ENCODE measurements at regions not wholly inside any gene's neighbourhood (a gene's known extent, or its start where the extent isn't known, plus 50 kb on each side); places are given as distances from the start of the nearest gene placed in this dataset.

GRCh38 chr3:13145131-13145825, 72.0 kb upstream of the IQSEC1 start:
- H3K27ac ChIP-seq: no peak overlapping the region

DNA sequence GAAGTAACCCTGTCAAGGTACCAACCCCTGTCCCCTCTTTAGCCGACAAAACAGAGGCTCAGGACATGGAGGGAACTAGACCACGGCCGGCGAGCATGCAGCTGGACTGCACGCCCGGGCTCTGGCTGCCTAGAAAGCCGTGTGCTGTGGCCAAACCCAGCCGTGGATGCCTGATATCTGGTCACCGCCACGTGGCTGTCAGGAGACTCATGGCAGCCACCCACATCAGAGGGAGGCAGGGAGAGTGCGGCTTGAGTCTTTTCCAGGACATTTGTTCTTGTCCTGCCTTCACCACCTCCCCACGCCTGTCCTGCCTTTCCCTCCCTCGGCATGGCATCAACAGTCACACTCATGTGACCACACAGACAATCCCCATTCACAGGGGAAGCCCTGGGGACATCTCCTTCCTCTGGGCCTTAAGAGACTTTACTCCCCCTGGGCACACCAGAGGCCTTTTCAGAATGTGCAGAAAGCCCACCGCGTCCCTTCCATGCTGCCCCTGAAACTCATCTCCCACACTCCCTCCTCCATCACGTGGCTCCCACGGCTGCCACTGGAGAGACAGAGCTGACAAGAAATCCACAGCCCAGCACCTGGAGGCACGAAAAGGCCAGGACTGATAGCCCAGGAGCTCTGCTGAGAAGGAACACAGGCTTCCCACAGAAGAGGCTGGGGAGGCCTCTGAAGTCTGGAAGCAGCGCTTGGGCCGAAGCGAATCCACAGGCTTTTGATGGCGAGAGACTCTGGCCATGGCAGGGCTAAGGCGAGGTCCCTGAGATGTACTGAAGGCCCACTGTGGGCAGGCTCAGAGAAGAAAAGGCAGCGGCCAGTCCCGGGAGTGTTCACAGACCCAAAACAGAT, 71.2 kb upstream of the IQSEC1 start:
- peaks cover 0 to 1% (median 0%) of the 10 kb centered on the region in 12 donors for H3K4me1 ChIP-seq
- no peaks in the 10 kb centered on the region for H3K36me3 ChIP-seq
- intact Hi-C loops (cut with DNase I): no loop called here
- no peaks in the 10 kb centered on the region for H3K27me3 ChIP-seq
- H3K4me3 ChIP-seq: no peak overlapping the region
- 79 to 85% (median 82%) methylated on average over 23 to 25 of the region's 25 CpGs for WGBS, 4 donors
- H3K9me3 ChIP-seq: peaks cover 0 to 4% (median 0%) of the 10 kb centered on the region in 12 donors
- no peak for ATAC-seq
- H3K27ac ChIP-seq: no peak overlapping the region
- TF ChIP-seq, protein P1, sequence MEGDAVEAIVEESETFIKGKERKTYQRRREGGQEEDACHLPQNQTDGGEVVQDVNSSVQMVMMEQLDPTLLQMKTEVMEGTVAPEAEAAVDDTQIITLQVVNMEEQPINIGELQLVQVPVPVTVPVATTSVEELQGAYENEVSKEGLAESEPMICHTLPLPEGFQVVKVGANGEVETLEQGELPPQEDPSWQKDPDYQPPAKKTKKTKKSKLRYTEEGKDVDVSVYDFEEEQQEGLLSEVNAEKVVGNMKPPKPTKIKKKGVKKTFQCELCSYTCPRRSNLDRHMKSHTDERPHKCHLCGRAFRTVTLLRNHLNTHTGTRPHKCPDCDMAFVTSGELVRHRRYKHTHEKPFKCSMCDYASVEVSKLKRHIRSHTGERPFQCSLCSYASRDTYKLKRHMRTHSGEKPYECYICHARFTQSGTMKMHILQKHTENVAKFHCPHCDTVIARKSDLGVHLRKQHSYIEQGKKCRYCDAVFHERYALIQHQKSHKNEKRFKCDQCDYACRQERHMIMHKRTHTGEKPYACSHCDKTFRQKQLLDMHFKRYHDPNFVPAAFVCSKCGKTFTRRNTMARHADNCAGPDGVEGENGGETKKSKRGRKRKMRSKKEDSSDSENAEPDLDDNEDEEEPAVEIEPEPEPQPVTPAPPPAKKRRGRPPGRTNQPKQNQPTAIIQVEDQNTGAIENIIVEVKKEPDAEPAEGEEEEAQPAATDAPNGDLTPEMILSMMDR (IDR thresholded peaks at IDR 0.05): no peak
- no peak for TF ChIP-seq POLR2A (IDR thresholded peaks at IDR 0.05)
- no peak for DNase-seq

More at GRCh38 chr3:13145131-13145825, 72.0 kb upstream of the IQSEC1 start:
- Histone ChIP-seq H3K27me3 (no peaks in the 10 kb centered on the region), H3K4me1 (peaks cover 0 to 7% (median 0%) of the 10 kb centered on the region in 12 donors), H3K9me3 (peaks cover 0 to 4% (median 0%) of the 10 kb centered on the region in 12 donors), H3K4me3 (no peak overlapping the region), H3K36me3 (no peaks in the 10 kb centered on the region)
- intact Hi-C loops (cut with DNase I): no loop called here
- TF ChIP-seq, protein P1 (IDR thresholded peaks at IDR 0.05): no peak
- no peak for TF ChIP-seq POLR2A (IDR thresholded peaks at IDR 0.05)
- WGBS, 4 donors: 67 to 73% (median 70%) methylated on average over 13 to 14 of the region's 14 CpGs
- DNase-seq (peak in 1 of 5 donors; percentile 38), ATAC-seq (no peak)

GRCh38 chr3:13143381-13144004, 70.3 kb upstream of the IQSEC1 start:
- TF ChIP-seq, protein P1 (IDR thresholded peaks at IDR 0.05): no peak
- no peak for TF ChIP-seq POLR2A (IDR thresholded peaks at IDR 0.05)
- Histone ChIP-seq H3K27ac (no peak overlapping the region), H3K27me3 (no peaks in the 10 kb centered on the region), H3K36me3 (no peaks in the 10 kb centered on the region), H3K4me3 (no peak overlapping the region), H3K9me3 (peaks cover 0 to 4% (median 0%) of the 10 kb centered on the region in 12 donors), H3K4me1 (no peaks in the 10 kb centered on the region)
- intact Hi-C loops (cut with DNase I): no loop called here
- ATAC-seq: no peak
- 88 to 94% (median 90%) methylated on average over 7 of the region's 7 CpGs for WGBS, 4 donors
- DNase-seq: no peak
